ENCODE measurements at regions not wholly inside any gene's neighbourhood (a gene's known extent, or its start where the extent isn't known, plus 50 kb on each side); places are given as distances from the start of the nearest gene placed in this dataset.

GRCh38 chr1:5525597-5526384 lies 466.4 kb downstream of the NPHP4 start:
- no peak overlapping the region for H3K4me3 ChIP-seq (ENCODE audit: low read depth, low read length)
- no peak for DNase-seq (ENCODE audit: low read depth)

DNA sequence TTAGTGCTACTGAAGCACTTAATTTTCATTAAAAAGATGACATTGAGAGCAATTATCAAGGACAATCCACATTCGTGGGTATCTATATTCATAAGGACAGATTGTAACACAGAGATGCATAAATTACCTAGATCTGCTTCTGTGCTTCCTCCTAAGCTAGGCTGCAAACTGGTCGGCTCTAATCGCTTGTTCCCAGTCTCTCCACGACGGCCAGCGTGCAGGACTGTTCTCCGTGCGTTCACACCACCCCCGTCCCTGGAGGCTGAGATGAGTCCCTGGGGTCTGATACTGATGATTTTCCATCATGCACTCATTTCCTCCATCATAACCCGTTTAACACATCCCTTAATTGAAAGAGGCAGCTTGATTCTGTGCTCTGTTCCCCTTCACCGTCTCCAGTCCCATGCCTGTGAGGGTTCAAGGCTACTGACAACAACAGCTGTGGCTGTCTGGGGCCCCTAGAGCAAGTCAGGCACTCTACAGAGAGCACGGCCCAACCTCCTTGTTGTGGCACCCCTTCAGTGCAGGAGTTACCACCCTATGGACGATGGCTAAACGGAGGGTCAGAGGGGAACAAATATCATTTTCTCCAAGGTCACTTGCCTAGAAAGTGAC lies 469.6 kb downstream of the NPHP4 start:
- DNase-seq (ENCODE audit: low read depth): no peak
- H3K4me3 ChIP-seq (ENCODE audit: low read depth, low read length): no peak overlapping the region

DNA sequence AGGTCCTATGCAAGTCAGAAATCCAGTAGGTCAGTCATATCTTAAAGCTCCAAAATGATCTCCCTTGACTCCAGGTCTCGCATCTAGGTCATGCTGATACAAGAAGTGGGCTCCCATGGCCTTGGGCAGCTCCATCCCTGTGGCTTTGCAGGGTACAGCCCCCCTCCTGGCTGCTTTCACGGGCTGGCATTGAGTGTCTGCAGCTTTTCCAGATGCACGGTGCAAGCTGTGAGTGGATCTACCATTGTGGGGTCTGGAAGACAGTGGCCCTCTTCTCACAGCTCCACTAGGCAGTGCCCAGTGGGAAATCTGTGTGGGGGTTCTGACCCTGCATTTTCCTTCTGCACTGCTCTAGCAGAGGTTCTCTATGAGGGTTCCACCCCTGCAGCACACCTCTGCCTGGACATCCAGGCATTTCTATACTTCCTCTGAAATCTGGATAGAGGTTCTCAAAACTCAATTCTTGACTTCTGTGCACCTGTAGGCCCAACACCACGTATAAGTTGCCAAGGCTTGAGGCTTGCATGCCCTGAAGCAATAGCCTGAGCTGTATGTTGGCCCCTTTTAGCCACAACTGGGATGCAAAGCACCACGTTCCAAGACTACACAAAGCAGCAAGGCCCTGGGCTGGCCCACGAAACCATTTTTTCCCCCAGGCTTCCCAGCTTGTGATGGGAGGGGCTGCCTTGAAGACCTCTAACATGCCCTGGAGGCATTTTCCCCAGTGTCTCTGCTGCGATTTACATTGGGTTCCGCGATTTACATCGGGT lies 472.7 kb downstream of the NPHP4 start:
- no peak overlapping the region for H3K4me3 ChIP-seq (ENCODE audit: low read depth, low read length)
- no peak for DNase-seq (ENCODE audit: low read depth)

GRCh38 chr1:5516756-5517155 lies 475.5 kb downstream of the NPHP4 start:
- H3K4me3 ChIP-seq (ENCODE audit: low read depth, low read length): no peak overlapping the region
- DNase-seq (ENCODE audit: low read depth): no peak

DNA sequence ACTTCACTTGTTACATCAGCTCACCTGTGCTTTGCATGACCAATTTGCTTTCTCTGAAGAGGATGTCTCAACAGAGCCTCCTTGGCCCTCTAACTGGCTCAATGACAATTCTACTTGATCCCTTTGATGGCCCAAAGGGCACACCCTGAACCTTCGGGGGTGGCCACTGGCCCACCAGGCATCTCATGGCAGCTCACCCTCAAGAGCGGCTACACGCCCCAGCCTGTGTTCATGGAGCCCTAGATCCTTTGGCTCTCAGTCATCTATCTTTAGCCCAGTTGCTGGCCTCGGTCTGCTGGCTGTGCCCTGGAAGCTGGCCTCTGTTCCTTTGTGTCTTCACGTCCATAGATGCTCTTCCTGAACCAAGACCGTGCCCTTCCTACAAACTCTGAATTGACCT lies 476.7 kb downstream of the NPHP4 start:
- DNase-seq (ENCODE audit: low read depth): no peak
- H3K4me3 ChIP-seq (ENCODE audit: low read depth, low read length): no peak overlapping the region

- no peak overlapping the region for H3K4me3 ChIP-seq (ENCODE audit: low read depth, low read length)
Observed at GRCh38 chr1:5514527-5515183, 477.6 kb downstream of the NPHP4 start.

GRCh38 chr1:5513846-5514526 lies 478.2 kb downstream of the NPHP4 start:
- no peak for DNase-seq (ENCODE audit: low read depth)
- no peak overlapping the region for H3K4me3 ChIP-seq (ENCODE audit: low read depth, low read length)

More at GRCh38 chr1:5514527-5515183, 477.6 kb downstream of the NPHP4 start:
- no peak for DNase-seq (ENCODE audit: low read depth)

- no peak for DNase-seq (ENCODE audit: low read depth)
Observed at GRCh38 chr1:5513179-5513578, 479.0 kb downstream of the NPHP4 start.

DNA sequence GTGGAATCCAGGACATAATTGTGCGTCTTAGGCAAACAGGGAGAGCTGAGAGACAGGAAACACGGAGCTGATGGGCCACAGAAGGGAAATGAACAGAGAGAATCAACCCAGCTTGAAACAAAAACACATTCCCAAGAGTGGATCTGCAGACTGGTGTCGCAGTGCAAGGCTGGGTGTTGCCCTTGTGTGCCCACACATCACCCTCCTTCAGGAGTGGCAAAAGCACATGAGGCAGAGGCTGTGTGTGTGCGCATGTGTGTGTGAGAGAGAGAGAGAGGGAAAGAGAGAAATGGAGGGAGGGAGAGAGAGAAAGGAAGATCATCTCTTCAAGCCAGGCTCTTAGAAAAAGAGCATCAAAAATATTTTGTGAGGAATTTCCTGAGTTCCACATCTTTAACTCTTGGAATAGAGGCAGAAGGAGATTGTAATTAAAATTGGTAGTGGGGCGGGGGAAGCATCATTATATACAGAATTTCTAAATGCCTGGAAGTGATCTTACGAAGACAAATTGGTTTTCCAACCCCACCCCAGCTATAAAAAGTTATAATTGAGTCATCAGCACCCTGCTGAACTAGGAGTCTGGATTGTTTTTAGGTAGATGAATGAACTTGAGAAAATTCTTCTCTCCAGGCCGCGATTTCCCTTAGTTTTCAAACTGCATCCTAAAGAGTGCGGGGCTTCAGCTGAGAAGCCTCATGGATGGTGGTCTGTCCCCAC lies 480.7 kb downstream of the NPHP4 start:
- no peak overlapping the region for H3K4me3 ChIP-seq (ENCODE audit: low read depth, low read length)
- DNase-seq (ENCODE audit: low read depth): no peak

More at GRCh38 chr1:5513179-5513578, 479.0 kb downstream of the NPHP4 start:
- no peak overlapping the region for H3K4me3 ChIP-seq (ENCODE audit: low read depth, low read length)

DNA sequence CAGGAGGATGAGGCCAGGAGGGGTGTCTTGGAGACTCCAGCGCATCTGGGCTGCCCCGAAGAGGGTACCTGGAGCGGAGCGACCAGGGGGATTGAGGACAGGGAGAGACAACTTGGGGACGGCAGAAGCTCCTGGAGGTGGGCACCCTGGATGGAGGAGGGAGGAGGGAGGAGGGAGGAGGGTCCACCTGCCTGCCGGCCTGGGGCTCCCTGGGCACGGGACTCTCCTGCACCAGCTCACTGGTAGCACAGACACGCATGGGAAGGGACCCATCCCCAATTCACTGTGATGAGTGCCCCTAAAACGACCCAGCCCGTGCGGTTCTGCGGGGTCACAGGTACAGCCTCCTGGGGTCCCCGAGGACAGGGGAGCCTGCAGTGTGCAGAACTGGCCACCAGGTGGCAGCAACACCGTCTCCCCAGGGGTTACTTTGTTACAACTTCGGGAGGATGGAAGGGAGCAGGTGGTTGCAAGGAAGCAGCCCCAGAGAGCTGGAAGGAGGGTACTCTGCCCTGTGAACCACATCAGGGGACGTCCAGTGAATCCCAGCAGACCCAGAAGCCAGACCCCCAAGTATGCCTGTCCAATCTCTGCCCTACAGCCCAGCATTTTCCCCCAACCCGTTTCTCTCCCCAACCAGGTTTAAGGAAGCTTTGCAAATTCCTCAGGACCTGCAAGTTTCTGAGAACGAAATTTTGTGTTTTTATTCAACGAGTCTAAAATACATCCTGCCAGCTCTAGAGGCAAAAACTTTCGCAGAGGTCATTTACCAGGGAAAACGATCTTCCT lies 482.4 kb downstream of the NPHP4 start:
- DNase-seq (ENCODE audit: low read depth): no peak
- no peak overlapping the region for H3K4me3 ChIP-seq (ENCODE audit: low read depth, low read length)

GRCh38 chr1:5508669-5509330 lies 483.4 kb downstream of the NPHP4 start:
- no peak overlapping the region for H3K4me3 ChIP-seq (ENCODE audit: low read depth, low read length)
- no peak for DNase-seq (ENCODE audit: low read depth)

DNA sequence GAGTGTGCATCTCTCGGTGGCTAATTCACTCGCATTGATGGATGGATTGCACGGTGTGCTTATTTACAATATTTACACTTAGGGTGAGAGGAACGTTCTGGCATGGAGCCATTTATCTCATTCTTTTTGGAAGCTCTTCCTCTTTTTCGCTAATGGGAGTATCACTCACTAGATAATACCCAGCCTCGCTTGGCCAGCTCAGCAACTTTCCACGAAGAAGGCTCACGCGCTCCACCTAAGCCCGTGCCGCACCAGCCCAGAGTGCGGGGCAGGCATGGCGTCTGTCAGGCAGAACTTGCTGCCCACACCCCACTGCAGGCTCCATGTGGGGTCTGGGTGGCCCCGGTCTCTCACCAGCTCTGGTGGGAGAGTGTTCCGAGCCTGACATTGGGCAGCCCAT lies 484.9 kb downstream of the NPHP4 start:
- DNase-seq (ENCODE audit: low read depth): no peak

DNA sequence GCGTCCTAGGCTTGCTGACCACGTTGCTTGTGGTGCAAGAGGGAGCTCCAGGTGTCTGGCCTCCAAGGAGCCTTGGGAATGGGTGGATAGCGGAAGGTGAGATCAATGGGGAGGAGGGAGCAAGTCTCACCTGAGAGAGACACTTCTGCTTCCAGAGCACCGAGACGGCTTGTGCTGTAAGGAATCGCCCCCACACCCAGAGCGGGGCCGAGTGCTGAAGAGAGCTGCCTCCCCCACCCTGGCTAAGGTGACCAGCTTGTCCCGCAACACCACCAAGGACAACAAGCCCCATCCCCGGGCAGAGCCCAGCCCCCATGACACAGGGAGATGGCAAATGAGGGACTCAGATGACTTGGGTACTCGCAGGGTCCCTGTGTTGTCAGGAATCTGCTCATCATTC lies 485.6 kb downstream of the NPHP4 start:
- DNase-seq (ENCODE audit: low read depth): no peak
- H3K4me3 ChIP-seq (ENCODE audit: low read depth, low read length): no peak overlapping the region

More for the DNA sequence above, 484.9 kb downstream of the NPHP4 start:
- H3K4me3 ChIP-seq (ENCODE audit: low read depth, low read length): no peak overlapping the region

- no peak for DNase-seq (ENCODE audit: low read depth)
- no peak overlapping the region for H3K4me3 ChIP-seq (ENCODE audit: low read depth, low read length)
Observed at GRCh38 chr1:5505944-5506343, 486.3 kb downstream of the NPHP4 start.

DNA sequence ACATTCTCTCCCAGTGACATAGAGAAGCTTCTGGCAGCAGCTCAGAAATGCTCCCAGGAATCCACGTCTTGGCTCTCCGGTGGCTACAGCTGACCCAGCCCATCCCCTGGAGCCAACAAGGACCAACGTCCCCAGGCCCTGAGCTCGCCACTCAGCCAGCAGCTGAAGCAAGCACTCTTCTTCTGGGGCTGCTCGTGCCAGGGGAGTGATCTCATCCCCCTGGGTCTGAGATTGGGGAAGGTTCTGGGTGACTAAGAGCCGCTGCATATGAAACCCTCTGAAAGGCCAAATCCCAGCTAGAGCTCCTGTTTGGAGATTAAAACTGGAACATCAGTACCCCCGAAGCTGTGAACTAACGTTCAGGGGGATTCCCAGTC lies 487.9 kb downstream of the NPHP4 start:
- H3K4me3 ChIP-seq (ENCODE audit: low read depth, low read length): no peak overlapping the region
- no peak for DNase-seq (ENCODE audit: low read depth)

GRCh38 chr1:5503556-5504363 lies 488.5 kb downstream of the NPHP4 start:
- H3K4me3 ChIP-seq (ENCODE audit: low read depth, low read length): no peak overlapping the region

More at GRCh38 chr1:5503556-5504363, 488.5 kb downstream of the NPHP4 start:
- no peak for DNase-seq (ENCODE audit: low read depth)
